CD14-positive monocyte (primary cell): ENCODE measurements at regions not wholly inside any gene's neighbourhood (a gene's known extent, or its start where the extent isn't known, plus 50 kb on each side); places are given as distances from the start of the nearest gene placed in this dataset.

Experiments used
- DNase-seq, 3 donors: peaks; one replicate each; pipeline ENCODE4 v3.0.0-alpha.2; 2011 to 2022
- H2AFZ ChIP-seq: 2 replicates; pipeline ENCODE4 v1.6.0; 2012; ENCODE audit warnings: mild to moderate bottlenecking, low read depth, low read length, inconsistent platforms; ENCODE audit not compliant: insufficient read depth, poor library complexity, severe bottlenecking
- H3K27ac ChIP-seq, 2 donors: 1 replicate in 1 of 2; 2 replicates in 1 of 2; pipeline ENCODE4 v1.5.1; 2012 to 2013; ENCODE audit warnings: low read length in 2 of 2, control low read depth in 1 of 2, inconsistent platforms in 1 of 2, low read depth in 1 of 2, mild to moderate bottlenecking in 1 of 2
- H3K27me3 ChIP-seq, 2 donors: one replicate each; pipeline versions ENCODE4 v1.6.0 to v1.6.1; 2011 to 2013; ENCODE audit warnings: low read length in 2 of 2; ENCODE audit not compliant: control insufficient read depth in 2 of 2, insufficient read depth in 2 of 2
- H3K36me3 ChIP-seq, 2 donors: replicated peaks in 1 of 2; 1 replicate in 1 of 2; 2 replicates in 1 of 2; pipeline versions ENCODE4 v1.5.1 to v1.6.1; 2012 to 2013; ENCODE audit warnings: low read length in 2 of 2, control low read depth in 1 of 2, inconsistent platforms in 1 of 2, mild to moderate bottlenecking in 1 of 2; ENCODE audit not compliant: insufficient read depth in 2 of 2, control insufficient read depth in 1 of 2
- H3K4me1 ChIP-seq, 2 donors: 1 replicate in 1 of 2; 2 replicates in 1 of 2; pipeline versions ENCODE4 v1.5.1 to v1.6.1; 2012 to 2013; ENCODE audit warnings: low read length in 2 of 2, control low read depth in 1 of 2, inconsistent platforms in 1 of 2, mild to moderate bottlenecking in 1 of 2, moderate library complexity in 1 of 2; ENCODE audit not compliant: insufficient read depth in 2 of 2, control insufficient read depth in 1 of 2
- H3K4me2 ChIP-seq: replicated peaks from 2 replicates; pipeline ENCODE3; 2012; ENCODE audit warnings: low read length, moderate library complexity, mild to moderate bottlenecking; ENCODE audit not compliant: poor library complexity, severe bottlenecking; ENCODE audit errors: extremely low read depth
- H3K4me3 ChIP-seq, 3 experiments: fragments of 200-600 bp in 1 of 3; sonication (generic) in 1 of 3; replicated peaks in 1 of 3; 1 replicate in 2 of 3; 2 replicates in 1 of 3; pipeline ENCODE4 v1.5.1; 2011 to 2013; ENCODE audit warnings: low read length in 3 of 3, mild to moderate bottlenecking in 3 of 3, control low read depth in 2 of 3, low read depth in 2 of 3, inconsistent platforms in 1 of 3, moderate library complexity in 1 of 3
- H3K79me2 ChIP-seq: 2 replicates; pipeline ENCODE4 v1.6.0; 2012; ENCODE audit warnings: mild to moderate bottlenecking, control low read depth, inconsistent platforms, low read length, moderate library complexity; ENCODE audit not compliant: insufficient read depth
- H3K9ac ChIP-seq: 2 replicates; pipeline ENCODE4 v1.6.0; 2017; ENCODE audit warnings: low read length, mild to moderate bottlenecking; ENCODE audit not compliant: insufficient read depth, poor library complexity, severe bottlenecking
- H3K9me3 ChIP-seq, 2 donors: replicated peaks in 1 of 2; 1 replicate in 1 of 2; 2 replicates in 1 of 2; pipeline versions ENCODE4 v1.5.1 to v1.6.1; 2012 to 2013; ENCODE audit warnings: low read length in 2 of 2, control low read depth in 1 of 2; ENCODE audit not compliant: control insufficient read depth in 1 of 2, insufficient read depth in 1 of 2
- H4K20me1 ChIP-seq: 2 replicates; pipeline ENCODE4 v1.6.0; 2012; ENCODE audit warnings: mild to moderate bottlenecking, low read length, control low read depth, moderate library complexity; ENCODE audit not compliant: insufficient read depth
- H3K27ac Mint-ChIP-seq, 7 donors: one replicate each; pipeline ENCODE4 v1.8.0; 2020; ENCODE audit warnings: mild to moderate bottlenecking in 7 of 7, mixed read lengths in 7 of 7, moderate library complexity in 6 of 7, inconsistent platforms in 2 of 7
- H3K27me3 Mint-ChIP-seq, 3 donors: one replicate each; pipeline ENCODE4 v1.8.0; 2021 to 2022; ENCODE audit warnings: low read depth in 3 of 3, mild to moderate bottlenecking in 3 of 3, mixed read lengths in 3 of 3, moderate library complexity in 3 of 3, inconsistent platforms in 1 of 3
- H3K36me3 Mint-ChIP-seq, 2 donors: one replicate each; pipeline ENCODE4 v1.8.0; 2020; ENCODE audit warnings: mixed read lengths in 2 of 2, inconsistent platforms in 1 of 2, mild to moderate bottlenecking in 1 of 2
- H3K4me1 Mint-ChIP-seq: one replicate; pipeline ENCODE4 v1.8.0; 2020; ENCODE audit warnings: mild to moderate bottlenecking, mixed read lengths
- H3K4me3 Mint-ChIP-seq, 2 donors: one replicate each; pipeline ENCODE4 v1.8.0; 2020; ENCODE audit warnings: mild to moderate bottlenecking in 2 of 2, mixed read lengths in 2 of 2, moderate library complexity in 1 of 2
- H3K9me3 Mint-ChIP-seq, 7 donors: one replicate each; pipeline ENCODE4 v1.8.0; 2020 to 2022; ENCODE audit warnings: mixed read lengths in 7 of 7, mild to moderate bottlenecking in 6 of 7, moderate library complexity in 6 of 7, inconsistent platforms in 2 of 7
- WGBS: methylation state at CpG from one replicate; pipeline ENCODE4 v1.1.5; 2013; ENCODE audit warnings: missing lambda C conversion rate; ENCODE audit not compliant: insufficient coverage; 5-methylcytosine and 5-hydroxymethylcytosine counted together
- intact Hi-C, 2 donors: fragments of 100-400 bp; cut with micrococcal nuclease; formaldehyde crosslinking; loops; one replicate each; pipeline versions ENCODE4 v1.15.0 to v1.15.1; 2023
- TF ChIP-seq, protein P1 (sequence below): fragments of 200-600 bp; IDR thresholded peaks from one replicate; pipeline ENCODE4 v1.8.0; 2022; ENCODE audit warnings: antibody characterized with exemption, mild to moderate bottlenecking

DNA sequence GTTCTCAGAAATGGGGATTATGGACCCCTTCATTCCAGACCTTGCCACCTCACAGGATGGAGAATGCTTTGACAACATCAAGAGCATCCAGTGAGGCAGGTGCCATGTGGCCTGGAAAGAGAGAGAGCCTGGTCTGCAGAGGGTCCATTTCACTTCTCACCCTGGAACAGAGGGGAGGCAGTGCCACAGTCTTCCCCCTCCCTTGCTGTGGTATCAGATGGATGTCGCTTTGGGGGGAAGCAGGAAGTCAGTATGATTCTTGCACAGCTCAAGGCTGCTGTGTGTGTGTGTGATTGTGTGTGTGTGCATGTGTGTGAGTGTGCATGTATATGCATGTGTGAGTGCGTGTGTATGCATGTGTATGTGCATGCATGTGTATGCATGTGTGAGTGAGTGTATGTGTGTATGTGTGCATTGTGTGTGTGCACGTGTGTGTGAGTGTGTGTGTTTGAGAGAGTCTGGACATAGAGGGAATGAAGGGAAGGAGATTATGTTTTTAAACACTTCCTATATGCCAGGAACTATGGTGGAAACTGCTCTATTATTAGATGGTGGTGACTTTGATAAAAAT lies 328.6 kb upstream of the CLNK start:
- H3K27me3 Mint-ChIP-seq = no peaks in the 10 kb centered on the region
- intact Hi-C loops = no loop called here
- no peak overlapping the region for H2AFZ ChIP-seq
- no peaks in the 10 kb centered on the region for H3K27me3 ChIP-seq
- no peak overlapping the region for H3K4me2 ChIP-seq
- H3K9me3 ChIP-seq = no peaks in the 10 kb centered on the region
- H3K4me1 Mint-ChIP-seq = no peaks in the 10 kb centered on the region
- no peaks in the 10 kb centered on the region for H3K36me3 ChIP-seq
- DNase-seq = no peak
- no peak overlapping the region for H3K4me3 ChIP-seq
- H3K27ac Mint-ChIP-seq = peak overlapping the region in 1 of 7 donors; percentile 41
- WGBS = 100% methylated on average over 2 of the region's 3 CpGs
- H3K4me3 Mint-ChIP-seq = no peak overlapping the region
- TF ChIP-seq, protein P1, sequence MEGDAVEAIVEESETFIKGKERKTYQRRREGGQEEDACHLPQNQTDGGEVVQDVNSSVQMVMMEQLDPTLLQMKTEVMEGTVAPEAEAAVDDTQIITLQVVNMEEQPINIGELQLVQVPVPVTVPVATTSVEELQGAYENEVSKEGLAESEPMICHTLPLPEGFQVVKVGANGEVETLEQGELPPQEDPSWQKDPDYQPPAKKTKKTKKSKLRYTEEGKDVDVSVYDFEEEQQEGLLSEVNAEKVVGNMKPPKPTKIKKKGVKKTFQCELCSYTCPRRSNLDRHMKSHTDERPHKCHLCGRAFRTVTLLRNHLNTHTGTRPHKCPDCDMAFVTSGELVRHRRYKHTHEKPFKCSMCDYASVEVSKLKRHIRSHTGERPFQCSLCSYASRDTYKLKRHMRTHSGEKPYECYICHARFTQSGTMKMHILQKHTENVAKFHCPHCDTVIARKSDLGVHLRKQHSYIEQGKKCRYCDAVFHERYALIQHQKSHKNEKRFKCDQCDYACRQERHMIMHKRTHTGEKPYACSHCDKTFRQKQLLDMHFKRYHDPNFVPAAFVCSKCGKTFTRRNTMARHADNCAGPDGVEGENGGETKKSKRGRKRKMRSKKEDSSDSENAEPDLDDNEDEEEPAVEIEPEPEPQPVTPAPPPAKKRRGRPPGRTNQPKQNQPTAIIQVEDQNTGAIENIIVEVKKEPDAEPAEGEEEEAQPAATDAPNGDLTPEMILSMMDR = no peak
- H3K36me3 Mint-ChIP-seq = no peaks in the 10 kb centered on the region
- H3K27ac ChIP-seq = no peak overlapping the region
- H3K9me3 Mint-ChIP-seq = peaks cover 0 to 8% (median 6%) of the 10 kb centered on the region in 7 donors
- H4K20me1 ChIP-seq = no peaks in the 10 kb centered on the region
- H3K79me2 ChIP-seq = no peaks in the 10 kb centered on the region
- no peaks in the 10 kb centered on the region for H3K4me1 ChIP-seq
- H3K9ac ChIP-seq = no peak overlapping the region

DNA sequence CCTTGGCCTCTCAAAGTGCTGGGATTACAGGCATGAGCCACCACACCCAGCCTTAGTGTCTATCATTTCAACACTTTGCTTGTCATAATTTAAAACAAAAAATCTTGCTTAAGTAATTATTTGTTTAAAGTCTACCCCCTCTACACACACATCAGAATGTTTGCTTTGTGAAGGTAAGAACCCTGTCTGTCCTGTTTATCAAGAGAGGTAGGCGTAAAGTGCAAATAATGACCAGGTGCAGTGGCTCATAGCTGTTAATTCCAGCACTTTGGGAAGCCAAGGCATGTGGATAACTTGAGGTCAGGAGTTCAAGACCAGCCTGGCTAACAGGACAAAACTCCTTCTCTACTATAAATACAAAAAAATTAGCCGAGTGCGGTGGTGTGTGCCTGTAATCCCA lies 326.7 kb upstream of the CLNK start:
- H3K36me3 Mint-ChIP-seq = no peaks in the 10 kb centered on the region
- H3K27ac Mint-ChIP-seq = no peak overlapping the region
- H3K4me3 Mint-ChIP-seq = no peak overlapping the region
- TF ChIP-seq, protein P1 = no peak
- peaks cover 0 to 2% (median 0%) of the 10 kb centered on the region in 3 donors for H3K27me3 Mint-ChIP-seq
- peaks cover 0 to 10% (median 8%) of the 10 kb centered on the region in 7 donors for H3K9me3 Mint-ChIP-seq
- no peaks in the 10 kb centered on the region for H3K9me3 ChIP-seq
- DNase-seq = no peak
- no peaks in the 10 kb centered on the region for H3K4me1 Mint-ChIP-seq
- H3K4me3 ChIP-seq = no peak overlapping the region
- no peaks in the 10 kb centered on the region for H3K79me2 ChIP-seq
- no CpG with 5 or more reads among the region's 3 CpGs for WGBS
- H3K27me3 ChIP-seq = no peaks in the 10 kb centered on the region
- no peak overlapping the region for H3K4me2 ChIP-seq
- no peak overlapping the region for H2AFZ ChIP-seq
- H3K4me1 ChIP-seq = no peaks in the 10 kb centered on the region
- no peaks in the 10 kb centered on the region for H3K36me3 ChIP-seq
- no peak overlapping the region for H3K9ac ChIP-seq
- intact Hi-C loops = no loop called here
- H4K20me1 ChIP-seq = no peaks in the 10 kb centered on the region
- no peak overlapping the region for H3K27ac ChIP-seq
